H1 (cell line): ENCODE measurements at regions not wholly inside any gene's neighbourhood (a gene's known extent, or its start where the extent isn't known, plus 50 kb on each side); places are given as distances from the start of the nearest gene placed in this dataset.

Experiments
- CHD7 ChIP-seq: fragments of 300-600 bp; sonication (generic); IDR thresholded peaks from 2 replicates; pipeline ENCODE4 v1.7.1; 2012; ENCODE audit warnings: low read length, moderate library complexity, mild to moderate bottlenecking, inconsistent platforms; ENCODE audit not compliant: insufficient replicate concordance

- no peak for TF ChIP-seq CHD7
These were observed 355.1 kb upstream of the ZMIZ1 start (continued) for GRCh38 chr10:78713659-78714058.
